GM21447 (cell line): ENCODE measurements at regions not wholly inside any gene's neighbourhood (a gene's known extent, or its start where the extent isn't known, plus 50 kb on each side); places are given as distances from the start of the nearest gene placed in this dataset.
"Not testable (repeated sequence)": the region's sequence is repeated elsewhere in the genome, so short reads cannot be mapped to it uniquely, and the experiment has no call there.

ENCODE experiments used
- ATAC-seq: cut with Tn5 transposase; IDR thresholded peaks from one replicate; pipeline ENCODE4 v1.9.1; 2021; ENCODE audit not compliant: unreplicated experiment

DNA sequence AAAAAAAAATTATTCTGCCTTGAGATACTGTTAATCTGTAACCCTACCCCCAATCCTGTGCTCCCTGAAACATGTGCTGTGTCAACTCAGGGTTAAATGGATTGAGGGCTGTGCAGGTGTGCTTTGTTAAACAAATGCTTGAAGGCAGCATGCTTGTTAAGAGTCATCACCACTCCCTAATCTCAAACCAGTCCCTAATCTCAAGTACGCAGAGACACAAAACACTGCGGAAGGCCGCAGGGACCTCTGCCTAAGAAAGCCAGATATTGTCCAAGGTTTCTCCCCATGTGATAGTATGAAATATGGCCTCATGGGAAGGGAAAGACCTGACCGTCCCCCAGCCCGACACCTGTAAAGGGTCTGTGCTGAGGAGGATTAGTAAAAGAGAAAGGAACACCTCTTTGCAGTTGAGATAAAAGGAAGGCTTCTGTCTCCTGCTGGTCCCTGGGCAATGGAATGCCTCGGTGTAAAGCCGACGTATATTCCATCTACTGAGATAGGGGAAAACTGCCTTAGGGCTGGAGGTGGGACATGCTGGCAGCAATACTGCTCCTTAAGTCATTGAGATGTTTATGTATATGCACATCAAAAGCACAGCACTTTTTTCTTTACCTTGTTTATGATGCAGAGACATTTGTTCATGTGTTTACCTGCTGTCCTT, 402.6 kb downstream of the TBC1D32 start:
- not testable (repeated sequence) for ATAC-seq

DNA sequence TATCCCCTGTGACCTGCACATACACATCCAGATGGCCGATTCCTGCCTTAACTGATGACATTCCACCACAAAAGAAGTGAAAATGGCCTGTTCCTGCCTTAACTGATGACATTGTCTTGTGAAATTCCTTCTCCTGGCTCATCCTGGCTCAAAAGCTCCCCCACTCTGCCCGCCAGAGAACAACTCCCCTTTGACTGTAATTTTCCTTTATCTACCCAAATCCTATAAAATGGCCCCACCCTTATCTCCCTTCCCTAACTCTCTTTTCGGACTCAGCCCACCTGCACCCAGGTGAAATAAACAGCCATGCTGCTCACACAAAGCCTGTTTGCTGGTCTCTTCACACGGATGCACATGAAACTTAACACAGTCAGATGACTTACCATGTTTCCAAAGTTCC, 403.8 kb downstream of the TBC1D32 start:
- ATAC-seq, result not testable (repeated sequence)

DNA sequence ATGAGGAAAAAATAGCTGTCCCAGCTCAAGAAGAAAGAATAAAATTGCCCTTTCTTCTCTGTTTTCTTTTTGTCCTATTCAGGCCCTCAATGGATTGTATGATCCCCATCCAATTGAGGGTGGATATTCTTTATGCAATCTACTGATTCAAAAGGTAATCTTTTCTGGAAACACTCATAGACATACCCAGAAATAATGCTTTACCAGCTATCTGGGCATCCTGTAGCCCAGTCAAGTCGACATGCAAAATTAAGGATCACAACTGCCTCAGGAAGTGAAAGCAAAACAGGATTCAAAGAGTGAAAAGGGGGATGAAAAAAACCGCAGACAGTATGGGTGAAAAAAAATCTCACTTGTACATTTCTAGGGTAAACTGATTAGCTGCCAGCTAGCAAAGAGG, 410.1 kb downstream of the TBC1D32 start:
- ATAC-seq, result no peak

DNA sequence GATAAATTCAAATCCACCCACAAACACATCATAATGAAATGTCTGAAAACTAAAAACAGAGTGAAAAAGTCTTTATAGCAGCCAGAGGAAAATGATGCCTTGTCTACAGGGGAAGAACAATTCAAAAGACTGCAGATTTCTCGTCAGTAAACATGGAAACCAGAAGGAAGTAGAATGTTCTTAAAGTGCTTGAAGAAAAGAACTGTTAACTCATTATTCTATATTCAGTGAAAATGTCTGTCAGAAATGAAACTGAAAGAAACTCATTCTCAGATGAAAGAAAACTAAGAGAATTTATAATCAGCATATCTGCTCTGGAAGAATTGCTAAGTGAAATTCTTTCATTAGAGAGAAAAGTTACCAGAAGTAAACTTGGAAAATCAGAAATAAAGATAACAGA, 416.1 kb downstream of the TBC1D32 start:
- peak; percentile 55 for ATAC-seq

DNA sequence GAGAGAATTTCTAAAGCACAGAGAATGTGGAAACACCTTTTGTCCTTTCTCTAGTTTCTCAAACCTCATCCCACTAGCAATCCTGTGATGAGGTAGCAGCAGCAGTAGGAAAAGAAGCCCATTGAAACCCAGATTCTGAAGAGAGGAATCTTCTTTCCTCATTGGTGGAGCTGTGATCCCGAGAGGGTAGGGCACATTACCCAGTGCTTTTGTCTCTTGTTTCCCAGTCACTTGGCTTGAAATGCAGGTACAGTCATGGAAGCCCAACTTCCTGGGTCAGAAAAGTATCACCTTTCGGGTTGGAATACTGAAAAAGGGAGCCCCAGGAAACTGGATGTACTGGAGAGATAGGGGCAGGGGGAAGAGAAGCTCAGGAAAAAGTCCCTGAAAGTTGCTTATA, 417.4 kb downstream of the TBC1D32 start:
- no peak for ATAC-seq

DNA sequence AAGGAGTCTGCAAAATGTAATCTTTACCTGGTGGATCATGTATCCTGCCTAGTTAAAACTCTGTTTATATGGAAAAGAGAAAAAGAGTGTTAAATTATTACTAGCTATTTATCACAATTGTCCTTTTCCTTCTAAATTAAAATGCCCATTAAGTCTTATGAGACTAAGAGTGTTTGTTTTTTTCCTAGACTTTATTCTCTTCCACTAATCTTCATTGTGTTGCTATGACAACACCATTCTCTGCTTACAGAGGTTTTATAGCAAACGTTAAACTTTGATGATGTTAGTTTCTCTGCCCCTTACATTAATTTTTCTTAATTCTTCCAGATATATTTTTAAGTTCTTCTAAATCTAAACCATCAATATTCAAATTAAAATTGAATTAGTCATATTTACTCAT, 420.8 kb downstream of the TBC1D32 start:
- no peak for ATAC-seq

DNA sequence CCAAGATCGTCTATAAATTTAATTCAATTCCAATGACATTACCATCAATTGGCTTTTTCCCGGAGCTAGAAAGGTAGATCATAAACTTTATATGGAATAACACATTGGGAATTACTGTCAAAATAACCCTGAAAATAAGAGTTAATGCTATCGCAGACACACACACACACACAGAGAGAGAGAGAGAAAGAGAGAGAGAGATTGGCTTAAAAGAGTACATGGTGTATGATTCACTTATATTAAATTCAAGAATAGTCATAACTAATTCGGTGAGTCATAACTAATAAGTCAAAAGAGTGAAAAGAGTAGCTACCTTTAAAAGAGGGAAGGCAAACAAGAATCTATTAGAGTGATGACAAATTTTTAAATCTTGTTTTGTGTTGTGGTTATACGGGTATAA, 425.5 kb downstream of the TBC1D32 start:
- no peak for ATAC-seq

DNA sequence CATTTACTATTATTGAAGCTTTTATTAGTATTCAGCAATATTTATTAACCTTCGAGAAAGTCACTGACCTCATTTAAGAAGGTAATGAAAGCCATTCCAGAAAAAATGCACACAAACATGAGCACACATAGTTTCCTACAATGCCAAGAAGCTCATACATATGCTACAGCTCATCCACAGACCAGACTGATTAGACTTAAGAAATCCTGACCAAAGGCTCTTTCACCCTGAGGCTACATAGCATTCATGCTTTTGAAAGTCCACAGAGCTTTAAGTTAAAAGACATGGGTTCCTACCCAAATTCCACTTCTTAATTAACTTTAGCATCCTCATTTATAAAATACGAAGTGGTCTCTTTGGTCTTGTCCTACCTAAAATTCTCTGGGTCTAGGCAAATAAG, 430.4 kb downstream of the TBC1D32 start:
- ATAC-seq, result no peak

DNA sequence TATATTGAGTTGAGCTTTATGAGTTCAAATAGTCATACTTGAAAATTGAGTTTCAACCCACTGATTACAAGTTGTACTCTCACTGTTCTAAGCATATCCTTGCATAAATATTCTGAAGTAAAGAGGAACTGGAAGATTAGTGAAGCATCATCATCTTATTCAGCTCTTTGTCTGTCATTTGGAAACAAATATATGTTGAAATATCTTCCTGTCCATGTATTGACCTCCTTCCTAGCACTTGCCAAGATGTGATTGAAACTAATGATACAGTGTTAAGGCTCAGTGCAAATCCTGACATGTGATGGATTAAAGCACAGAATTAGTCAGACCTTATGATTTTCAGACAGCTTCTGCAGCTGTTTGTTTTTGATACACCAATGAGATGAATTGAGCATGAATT, 434.3 kb downstream of the TBC1D32 start:
- ATAC-seq, result no peak

DNA sequence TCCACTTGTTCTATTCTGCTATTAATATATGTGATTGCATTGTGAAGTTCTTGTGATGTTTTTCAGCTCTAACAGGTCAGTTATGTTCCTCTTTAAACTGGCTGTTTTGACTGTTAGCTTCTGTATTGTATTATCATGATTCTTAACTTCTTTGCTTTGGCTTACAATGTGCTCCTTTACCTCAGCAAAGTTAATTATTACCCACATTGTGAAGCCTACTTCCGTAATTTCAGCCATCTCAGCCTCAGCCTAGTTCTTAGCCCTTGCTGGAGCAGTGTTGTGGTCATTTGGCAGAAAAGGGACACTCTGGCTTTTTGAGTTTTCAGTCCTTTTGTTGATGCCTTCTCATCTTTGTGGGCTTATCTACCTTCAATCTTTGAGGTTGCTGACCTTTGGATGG, 440.2 kb downstream of the TBC1D32 start:
- peak; percentile 81 for ATAC-seq

DNA sequence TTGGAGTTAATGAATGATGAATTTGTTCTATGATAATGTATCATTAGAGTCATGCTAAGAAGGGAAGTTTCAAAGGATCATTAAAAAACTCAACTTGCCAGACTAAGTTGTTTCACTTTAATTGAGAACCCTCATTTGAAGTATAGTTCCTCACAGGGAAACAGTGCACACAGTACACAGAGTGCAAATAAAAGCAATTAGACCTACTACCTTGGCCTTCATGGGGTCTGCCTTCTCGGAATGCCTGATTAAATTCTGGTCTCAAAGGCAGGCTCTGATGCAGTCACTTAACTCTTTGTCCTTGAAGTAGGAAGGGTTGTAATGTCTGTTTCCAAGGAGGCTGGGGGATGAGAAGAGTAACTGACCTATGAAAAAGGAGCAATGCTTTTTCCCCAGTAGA, 457.3 kb downstream of the TBC1D32 start:
- ATAC-seq, result no peak

DNA sequence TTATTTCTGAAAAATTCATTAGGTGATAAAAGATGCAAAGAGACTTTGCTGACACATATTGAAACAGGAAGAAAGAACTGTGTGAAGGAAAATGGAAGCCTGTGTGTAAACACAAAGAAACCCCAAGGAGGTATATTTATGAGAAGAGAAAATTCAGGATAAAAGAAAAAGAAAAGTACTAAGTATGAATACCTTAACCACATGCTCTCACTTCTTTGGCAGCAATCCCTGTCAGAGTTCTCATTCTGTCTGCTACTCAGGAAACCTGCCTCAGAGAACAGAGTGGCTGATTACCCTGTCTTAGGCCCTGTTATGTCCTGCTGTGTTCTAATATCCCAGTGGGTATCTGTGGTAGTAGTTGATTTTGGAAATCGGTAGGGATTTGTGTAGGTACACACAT, 457.9 kb downstream of the TBC1D32 start:
- ATAC-seq, result peak; percentile 70

DNA sequence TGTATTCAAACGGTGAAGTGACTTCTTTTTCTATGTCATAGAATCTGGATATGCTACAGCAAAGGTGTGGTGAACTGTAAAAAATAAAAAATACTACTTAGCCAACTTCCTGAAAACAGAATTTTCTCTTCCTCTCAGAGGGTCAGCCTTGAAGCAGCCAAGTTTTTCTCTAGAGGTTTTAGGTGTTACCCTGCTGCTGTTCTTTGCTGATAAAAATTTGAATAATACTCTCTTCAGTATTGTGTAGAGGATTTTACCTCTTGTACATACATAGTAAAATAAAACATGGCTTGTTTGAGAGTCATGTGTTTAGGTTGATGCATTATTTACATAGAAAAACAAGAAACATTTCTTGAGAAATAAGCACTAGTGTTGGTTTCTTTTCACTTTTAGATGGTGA, 458.4 kb downstream of the TBC1D32 start:
- peak; percentile 44 for ATAC-seq

DNA sequence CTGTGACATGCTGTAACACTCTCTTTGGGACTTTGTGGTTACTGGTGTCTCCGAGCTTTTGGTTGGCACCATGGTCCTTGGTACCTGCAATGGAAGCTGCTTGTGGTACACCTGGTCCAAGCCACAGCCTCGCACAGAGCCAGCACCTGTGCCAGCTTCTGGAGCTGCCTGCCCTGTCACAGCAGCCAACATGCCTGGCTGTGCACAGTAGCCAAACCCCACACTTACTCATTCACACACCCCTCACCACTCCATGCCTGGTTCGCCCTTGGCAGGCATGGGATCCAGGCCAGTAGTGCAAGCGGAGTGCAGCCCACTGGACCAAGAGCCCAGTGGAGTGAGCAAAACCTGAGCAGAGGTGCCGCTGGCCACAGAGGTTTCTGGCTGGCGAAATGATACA, 459.9 kb downstream of the TBC1D32 start:
- ATAC-seq, result no peak

DNA sequence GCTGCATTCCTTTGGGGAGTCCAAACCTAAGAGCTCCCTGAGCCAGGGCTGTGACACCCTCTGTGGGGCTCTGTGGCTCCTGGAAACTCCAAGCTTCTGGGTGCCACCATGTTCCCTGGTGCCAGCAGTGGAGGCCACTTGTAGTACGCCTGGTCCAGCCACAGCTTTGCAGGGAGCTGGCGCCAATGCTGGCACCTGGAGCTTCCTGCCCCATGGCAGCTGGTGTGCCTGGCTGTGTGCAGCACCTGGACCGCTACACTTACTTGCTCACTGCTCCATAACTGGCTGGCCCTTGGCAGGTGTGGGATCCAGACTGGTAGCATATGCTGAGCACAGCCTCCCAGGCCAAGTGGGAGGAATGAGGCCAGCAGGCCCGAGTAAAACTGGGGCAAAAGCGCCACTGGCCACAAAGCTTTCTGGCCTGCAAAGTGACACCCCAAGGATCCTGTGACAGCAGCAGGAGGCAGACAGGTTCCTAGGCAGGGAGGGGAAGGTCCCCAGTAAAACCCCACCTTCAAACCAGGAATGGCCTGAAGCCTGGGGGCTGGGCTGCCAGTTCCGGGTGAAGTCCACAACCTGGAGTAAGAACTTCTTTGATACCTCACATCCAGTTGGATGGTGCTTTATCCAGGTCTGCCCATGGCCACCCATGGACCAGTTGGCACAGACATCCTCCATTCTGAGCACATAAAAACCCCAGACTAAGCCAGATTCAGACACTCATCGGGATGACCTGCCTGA, 461.0 kb downstream of the TBC1D32 start:
- no peak for ATAC-seq

DNA sequence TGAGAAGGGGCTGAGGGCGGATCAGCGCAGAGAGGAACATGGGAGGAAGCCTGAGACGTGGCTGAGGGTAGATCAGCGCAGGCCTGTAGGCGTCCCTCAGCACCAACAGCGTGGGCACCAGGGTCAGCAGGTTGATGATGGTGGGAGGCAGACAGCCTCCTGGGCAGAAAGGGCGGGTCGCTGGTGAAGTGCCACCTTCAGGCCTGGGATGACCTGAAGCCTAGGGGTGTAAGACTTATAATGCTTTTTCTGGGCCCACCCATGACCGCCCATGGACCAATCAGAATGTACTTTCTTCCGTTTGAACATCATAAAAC, 462.1 kb downstream of the TBC1D32 start:
- no peak for ATAC-seq

DNA sequence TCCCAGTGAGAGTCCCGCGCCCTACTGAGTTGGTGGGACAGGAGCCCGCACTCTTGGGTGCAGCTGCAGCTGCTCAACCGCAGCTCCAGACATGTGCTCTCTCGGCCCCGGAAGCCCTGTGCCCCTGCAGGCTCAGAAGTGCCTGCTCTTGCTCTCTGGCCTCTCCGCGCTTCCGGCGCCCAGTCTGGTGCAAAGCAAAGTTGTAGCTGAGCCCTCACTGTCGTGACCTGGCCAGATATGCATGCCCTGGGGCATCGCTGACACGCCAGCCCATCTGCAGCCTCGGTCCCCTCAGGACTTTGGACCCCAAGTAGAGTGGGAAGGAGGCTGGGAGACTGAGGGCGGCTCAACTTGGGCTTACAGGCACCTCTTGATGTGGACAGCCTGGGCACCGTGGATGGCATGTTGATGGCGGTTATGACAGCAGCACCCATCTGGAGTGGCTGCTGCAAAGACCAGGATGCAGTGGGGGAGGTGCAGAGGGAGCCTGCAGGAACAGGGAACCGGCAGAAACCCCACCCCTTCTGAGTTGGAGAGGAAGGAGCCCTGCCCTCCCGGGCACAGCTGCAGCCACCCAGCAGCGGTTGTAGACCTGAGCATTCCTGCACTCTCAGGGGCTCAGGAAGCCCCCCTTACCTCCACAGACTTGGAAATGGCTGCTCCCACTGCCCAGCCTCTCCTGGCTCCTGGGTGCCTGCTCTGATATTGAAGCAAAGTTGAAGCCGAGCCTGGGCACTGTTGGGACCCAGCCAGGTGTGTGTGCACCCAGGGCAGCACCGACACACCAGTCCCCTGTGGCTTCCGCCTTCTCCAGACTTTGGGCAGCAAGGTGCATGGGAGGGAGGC, 462.6 kb downstream of the TBC1D32 start:
- ATAC-seq, result no peak

DNA sequence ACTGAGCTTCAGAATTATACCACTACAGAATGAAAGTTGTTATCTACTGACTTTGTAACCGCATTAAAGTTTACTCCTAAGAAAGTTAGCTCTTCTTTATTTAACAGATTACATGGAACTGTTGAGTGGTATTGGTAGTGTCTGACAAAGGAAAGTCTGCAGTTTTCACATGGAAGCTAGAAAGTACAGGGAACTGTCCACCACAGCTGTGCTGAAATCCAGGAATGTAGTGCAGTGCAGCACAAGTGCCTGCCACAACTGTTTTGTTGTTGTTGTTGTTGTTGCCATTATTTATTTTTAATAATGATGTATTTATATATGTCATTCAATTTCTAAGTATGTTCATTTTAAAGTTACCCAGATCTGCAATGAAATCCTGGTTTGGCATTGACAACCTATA, 464.9 kb downstream of the TBC1D32 start:
- ATAC-seq, result no peak

DNA sequence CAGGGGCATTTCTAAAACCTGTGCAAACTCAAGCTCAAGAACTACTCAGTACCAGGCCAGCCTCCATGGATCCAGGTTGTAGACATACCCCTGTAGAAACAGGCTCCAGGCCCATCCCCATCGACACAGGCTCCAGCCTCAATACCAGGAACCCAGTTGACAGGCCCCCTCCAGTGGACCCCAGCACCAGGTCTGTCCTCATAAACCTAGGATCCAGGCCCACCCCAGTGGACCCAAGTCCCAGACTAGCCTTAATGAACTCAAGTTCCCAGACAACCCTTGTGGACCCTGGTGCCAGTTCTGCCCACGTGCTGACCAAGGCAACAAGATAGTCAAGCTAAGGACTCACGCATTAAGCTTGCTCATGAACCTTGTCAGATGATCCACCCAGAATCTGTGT, 476.9 kb downstream of the TBC1D32 start:
- ATAC-seq, result no peak

DNA sequence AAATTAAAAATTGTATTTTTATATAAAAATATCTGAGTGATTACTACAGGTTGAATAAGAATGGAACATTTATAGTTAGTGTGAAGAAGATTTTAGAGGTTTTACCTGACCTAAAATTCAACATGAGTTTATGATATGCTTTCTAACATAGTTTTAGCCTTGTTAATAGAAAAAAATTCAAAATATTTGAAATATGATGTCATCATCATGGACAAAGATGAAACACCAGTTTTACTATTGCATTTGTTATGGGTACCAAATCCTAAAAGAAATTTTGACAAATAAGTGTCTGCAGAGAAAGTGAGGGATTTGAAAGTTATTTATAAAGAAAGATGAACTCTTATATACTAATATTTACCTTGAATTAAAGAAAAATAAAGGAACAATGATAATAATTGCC, 479.7 kb downstream of the TBC1D32 start:
- no peak for ATAC-seq

DNA sequence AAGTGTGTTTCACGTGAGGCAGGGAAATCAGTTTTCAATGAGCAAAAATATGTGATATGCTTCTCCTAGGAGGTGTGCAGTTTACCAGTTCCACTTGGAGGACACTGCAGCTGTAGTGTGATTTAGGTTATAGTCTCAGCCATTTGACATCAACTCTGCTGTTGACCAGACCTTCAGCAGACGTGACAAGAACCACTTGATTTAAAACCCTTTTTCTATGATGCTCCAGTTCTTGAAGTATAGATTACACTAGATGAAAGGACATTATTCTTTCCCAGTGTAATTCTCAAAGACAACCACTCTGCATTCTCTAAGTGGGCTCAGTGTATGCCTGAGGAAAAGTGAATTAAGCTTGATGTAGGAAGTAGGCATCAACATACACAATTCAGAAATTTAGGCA, 480.8 kb downstream of the TBC1D32 start:
- no peak for ATAC-seq

DNA sequence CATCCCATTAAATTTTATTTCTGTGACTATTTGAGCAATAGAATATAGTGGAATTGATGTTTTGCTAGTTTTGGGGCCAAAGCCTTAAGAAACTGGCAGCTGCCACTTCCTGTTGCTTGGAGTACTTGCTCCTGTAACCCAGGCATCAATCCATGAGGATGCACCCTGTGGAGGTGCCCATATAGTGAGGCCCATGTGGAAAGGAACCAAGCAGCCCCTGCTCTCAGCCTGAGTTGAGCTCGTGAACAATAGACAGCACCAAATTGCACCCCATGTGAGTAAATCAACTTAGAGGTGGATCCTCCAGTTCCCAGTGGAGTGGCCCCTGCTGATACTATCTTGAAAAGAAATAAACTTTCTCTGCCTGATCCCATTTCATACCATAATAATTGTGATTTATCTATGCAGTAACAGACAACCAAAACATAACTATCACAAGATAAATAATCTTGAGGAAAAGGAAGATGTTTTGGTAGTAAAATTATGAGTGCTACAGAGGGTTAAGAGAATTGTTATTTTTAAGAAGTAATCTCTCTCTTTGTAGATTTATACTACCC, 481.9 kb downstream of the TBC1D32 start:
- ATAC-seq, result no peak
